ENCODE measurements at regions not wholly inside any gene's neighbourhood (a gene's known extent, or its start where the extent isn't known, plus 50 kb on each side); places are given as distances from the start of the nearest gene placed in this dataset.

DNA sequence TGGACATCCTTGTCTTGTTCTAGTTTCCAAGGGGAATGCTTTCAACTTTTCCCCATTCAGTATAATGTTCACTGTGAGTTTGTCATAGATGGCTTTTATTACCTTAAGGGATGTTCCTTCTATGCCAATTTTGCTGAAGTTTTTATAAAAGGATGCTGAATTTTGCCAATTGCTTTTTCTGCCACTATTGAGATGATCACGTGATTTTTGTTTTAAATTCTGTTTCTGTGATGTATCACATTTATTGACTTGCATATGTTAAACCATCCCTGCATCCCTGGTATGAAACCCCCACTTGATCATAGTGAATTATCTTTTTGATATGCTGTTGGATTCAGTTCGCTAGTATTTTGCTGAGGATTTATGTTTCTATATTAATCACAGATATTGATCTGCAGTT is 130.6 kb upstream of the TAB2 start (continued):
- TF ChIP-seq, protein P1, sequence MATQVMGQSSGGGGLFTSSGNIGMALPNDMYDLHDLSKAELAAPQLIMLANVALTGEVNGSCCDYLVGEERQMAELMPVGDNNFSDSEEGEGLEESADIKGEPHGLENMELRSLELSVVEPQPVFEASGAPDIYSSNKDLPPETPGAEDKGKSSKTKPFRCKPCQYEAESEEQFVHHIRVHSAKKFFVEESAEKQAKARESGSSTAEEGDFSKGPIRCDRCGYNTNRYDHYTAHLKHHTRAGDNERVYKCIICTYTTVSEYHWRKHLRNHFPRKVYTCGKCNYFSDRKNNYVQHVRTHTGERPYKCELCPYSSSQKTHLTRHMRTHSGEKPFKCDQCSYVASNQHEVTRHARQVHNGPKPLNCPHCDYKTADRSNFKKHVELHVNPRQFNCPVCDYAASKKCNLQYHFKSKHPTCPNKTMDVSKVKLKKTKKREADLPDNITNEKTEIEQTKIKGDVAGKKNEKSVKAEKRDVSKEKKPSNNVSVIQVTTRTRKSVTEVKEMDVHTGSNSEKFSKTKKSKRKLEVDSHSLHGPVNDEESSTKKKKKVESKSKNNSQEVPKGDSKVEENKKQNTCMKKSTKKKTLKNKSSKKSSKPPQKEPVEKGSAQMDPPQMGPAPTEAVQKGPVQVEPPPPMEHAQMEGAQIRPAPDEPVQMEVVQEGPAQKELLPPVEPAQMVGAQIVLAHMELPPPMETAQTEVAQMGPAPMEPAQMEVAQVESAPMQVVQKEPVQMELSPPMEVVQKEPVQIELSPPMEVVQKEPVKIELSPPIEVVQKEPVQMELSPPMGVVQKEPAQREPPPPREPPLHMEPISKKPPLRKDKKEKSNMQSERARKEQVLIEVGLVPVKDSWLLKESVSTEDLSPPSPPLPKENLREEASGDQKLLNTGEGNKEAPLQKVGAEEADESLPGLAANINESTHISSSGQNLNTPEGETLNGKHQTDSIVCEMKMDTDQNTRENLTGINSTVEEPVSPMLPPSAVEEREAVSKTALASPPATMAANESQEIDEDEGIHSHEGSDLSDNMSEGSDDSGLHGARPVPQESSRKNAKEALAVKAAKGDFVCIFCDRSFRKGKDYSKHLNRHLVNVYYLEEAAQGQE (IDR thresholded peaks at IDR 0.05; ENCODE audit: unreplicated experiment), result no peak
- no peak for TF ChIP-seq ZNF331 (CRISPR knock-in tag; IDR thresholded peaks at IDR 0.05; ENCODE audit: low read depth)
- no peak for TF ChIP-seq CREB1 (CRISPR knock-in tag; IDR thresholded peaks at IDR 0.05; ENCODE audit: low read depth)
- no peak for TF ChIP-seq NANOG (IDR thresholded peaks at IDR 0.05; ENCODE audit: borderline replicate concordance)
- no peak for TF ChIP-seq JUNB (IDR thresholded peaks at IDR 0.05; ENCODE audit: unreplicated experiment)
- TF ChIP-seq STAT1 (IDR thresholded peaks at IDR 0.05; ENCODE audit: unreplicated experiment), result no peak
- TF ChIP-seq, protein P2, sequence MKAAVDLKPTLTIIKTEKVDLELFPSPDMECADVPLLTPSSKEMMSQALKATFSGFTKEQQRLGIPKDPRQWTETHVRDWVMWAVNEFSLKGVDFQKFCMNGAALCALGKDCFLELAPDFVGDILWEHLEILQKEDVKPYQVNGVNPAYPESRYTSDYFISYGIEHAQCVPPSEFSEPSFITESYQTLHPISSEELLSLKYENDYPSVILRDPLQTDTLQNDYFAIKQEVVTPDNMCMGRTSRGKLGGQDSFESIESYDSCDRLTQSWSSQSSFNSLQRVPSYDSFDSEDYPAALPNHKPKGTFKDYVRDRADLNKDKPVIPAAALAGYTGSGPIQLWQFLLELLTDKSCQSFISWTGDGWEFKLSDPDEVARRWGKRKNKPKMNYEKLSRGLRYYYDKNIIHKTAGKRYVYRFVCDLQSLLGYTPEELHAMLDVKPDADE (IDR thresholded peaks at IDR 0.05), result no peak

DNA sequence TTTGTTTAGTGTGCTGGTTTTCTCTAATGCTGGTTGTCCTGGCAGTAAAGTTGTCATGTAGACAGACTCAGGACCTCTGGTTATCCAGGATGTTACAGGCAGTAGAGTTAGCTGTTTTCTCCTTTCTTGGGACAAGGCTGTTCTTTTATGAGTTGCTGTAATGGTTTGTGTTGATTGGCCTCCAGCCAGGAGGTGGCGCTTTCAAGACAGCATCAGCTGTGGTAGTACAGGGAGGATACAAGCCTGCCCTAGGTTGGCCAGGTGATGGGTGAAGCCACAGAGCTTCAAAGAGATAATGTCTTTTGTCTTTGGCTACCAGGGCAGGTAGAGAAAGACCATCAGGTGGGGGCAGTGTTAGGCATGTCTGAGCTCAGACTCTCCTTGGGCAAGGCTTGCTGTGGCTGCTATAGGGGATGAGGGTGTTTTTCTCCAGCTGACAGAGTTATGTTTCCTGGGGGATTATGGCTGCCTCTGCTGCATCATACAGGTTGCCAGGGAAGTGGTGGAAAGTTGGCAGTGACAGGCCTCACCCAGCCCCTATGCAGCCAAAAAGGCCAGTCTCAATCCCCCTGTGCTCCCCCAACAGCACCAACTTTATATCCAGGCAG is 127.2 kb upstream of the TAB2 start:
- Histone ChIP-seq H3K9me2 (ENCODE audit: insufficient read depth) (no peaks in the 10 kb centered on the region), H4K20me1 (replicated peaks; ENCODE audit: insufficient read depth) (no peaks in the 10 kb centered on the region), H3K27me3 (ENCODE audit: insufficient read depth) (no peaks in the 10 kb centered on the region), H3K36me3 (ENCODE audit: insufficient read depth) (no peaks in the 10 kb centered on the region), H3K4me2 (no peak overlapping the region), H3K4me3 (no peak overlapping the region), H3K4me1 (ENCODE audit: insufficient read depth) (no peaks in the 10 kb centered on the region; the same call in 1 of the 2 replicates), H3F3A (replicated peaks; ENCODE audit: low read depth) (no peaks in the 10 kb centered on the region), H3K27ac (ENCODE audit: low read depth) (no peak overlapping the region), H2AFZ (no peak overlapping the region), H3K79me2 (replicated peaks; ENCODE audit: insufficient read depth) (no peaks in the 10 kb centered on the region)
- DNase-seq (ENCODE audit: low spot score), result peak; percentile 85
- Mint-ChIP-seq H3K9me3 (peaks cover 3% of the 10 kb centered on the region; the same call in 2 of the 3 replicates), H3K27me3 (ENCODE audit: insufficient read depth, low read depth, poor library complexity) (no peaks in the 10 kb centered on the region), H3K4me3 (no peak overlapping the region), H3K4me1 (peaks cover 8% of the 10 kb centered on the region; the same call in 2 of the 3 replicates), H3K36me3 (ENCODE audit: low read depth) (0 out of 3 replicates have a peak, but pooled peaks cover 3% of the 10 kb centered on the region), H3K27ac (no peak overlapping the region; the same call in 1 of the 2 replicates)
- ATAC-seq, result peak; percentile 99
- TF ChIP-seq, protein P3, sequence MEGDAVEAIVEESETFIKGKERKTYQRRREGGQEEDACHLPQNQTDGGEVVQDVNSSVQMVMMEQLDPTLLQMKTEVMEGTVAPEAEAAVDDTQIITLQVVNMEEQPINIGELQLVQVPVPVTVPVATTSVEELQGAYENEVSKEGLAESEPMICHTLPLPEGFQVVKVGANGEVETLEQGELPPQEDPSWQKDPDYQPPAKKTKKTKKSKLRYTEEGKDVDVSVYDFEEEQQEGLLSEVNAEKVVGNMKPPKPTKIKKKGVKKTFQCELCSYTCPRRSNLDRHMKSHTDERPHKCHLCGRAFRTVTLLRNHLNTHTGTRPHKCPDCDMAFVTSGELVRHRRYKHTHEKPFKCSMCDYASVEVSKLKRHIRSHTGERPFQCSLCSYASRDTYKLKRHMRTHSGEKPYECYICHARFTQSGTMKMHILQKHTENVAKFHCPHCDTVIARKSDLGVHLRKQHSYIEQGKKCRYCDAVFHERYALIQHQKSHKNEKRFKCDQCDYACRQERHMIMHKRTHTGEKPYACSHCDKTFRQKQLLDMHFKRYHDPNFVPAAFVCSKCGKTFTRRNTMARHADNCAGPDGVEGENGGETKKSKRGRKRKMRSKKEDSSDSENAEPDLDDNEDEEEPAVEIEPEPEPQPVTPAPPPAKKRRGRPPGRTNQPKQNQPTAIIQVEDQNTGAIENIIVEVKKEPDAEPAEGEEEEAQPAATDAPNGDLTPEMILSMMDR (conservative IDR thresholded peaks at IDR 0.05; ENCODE audit: low read depth in 2 of 2), result peak; percentile 77 to 86
- TF ChIP-seq, protein P2 (IDR thresholded peaks at IDR 0.05), result no peak
- TF ChIP-seq CREB1 (CRISPR knock-in tag; IDR thresholded peaks at IDR 0.05; ENCODE audit: low read depth), result peak; percentile 53
- TF ChIP-seq, protein P4, sequence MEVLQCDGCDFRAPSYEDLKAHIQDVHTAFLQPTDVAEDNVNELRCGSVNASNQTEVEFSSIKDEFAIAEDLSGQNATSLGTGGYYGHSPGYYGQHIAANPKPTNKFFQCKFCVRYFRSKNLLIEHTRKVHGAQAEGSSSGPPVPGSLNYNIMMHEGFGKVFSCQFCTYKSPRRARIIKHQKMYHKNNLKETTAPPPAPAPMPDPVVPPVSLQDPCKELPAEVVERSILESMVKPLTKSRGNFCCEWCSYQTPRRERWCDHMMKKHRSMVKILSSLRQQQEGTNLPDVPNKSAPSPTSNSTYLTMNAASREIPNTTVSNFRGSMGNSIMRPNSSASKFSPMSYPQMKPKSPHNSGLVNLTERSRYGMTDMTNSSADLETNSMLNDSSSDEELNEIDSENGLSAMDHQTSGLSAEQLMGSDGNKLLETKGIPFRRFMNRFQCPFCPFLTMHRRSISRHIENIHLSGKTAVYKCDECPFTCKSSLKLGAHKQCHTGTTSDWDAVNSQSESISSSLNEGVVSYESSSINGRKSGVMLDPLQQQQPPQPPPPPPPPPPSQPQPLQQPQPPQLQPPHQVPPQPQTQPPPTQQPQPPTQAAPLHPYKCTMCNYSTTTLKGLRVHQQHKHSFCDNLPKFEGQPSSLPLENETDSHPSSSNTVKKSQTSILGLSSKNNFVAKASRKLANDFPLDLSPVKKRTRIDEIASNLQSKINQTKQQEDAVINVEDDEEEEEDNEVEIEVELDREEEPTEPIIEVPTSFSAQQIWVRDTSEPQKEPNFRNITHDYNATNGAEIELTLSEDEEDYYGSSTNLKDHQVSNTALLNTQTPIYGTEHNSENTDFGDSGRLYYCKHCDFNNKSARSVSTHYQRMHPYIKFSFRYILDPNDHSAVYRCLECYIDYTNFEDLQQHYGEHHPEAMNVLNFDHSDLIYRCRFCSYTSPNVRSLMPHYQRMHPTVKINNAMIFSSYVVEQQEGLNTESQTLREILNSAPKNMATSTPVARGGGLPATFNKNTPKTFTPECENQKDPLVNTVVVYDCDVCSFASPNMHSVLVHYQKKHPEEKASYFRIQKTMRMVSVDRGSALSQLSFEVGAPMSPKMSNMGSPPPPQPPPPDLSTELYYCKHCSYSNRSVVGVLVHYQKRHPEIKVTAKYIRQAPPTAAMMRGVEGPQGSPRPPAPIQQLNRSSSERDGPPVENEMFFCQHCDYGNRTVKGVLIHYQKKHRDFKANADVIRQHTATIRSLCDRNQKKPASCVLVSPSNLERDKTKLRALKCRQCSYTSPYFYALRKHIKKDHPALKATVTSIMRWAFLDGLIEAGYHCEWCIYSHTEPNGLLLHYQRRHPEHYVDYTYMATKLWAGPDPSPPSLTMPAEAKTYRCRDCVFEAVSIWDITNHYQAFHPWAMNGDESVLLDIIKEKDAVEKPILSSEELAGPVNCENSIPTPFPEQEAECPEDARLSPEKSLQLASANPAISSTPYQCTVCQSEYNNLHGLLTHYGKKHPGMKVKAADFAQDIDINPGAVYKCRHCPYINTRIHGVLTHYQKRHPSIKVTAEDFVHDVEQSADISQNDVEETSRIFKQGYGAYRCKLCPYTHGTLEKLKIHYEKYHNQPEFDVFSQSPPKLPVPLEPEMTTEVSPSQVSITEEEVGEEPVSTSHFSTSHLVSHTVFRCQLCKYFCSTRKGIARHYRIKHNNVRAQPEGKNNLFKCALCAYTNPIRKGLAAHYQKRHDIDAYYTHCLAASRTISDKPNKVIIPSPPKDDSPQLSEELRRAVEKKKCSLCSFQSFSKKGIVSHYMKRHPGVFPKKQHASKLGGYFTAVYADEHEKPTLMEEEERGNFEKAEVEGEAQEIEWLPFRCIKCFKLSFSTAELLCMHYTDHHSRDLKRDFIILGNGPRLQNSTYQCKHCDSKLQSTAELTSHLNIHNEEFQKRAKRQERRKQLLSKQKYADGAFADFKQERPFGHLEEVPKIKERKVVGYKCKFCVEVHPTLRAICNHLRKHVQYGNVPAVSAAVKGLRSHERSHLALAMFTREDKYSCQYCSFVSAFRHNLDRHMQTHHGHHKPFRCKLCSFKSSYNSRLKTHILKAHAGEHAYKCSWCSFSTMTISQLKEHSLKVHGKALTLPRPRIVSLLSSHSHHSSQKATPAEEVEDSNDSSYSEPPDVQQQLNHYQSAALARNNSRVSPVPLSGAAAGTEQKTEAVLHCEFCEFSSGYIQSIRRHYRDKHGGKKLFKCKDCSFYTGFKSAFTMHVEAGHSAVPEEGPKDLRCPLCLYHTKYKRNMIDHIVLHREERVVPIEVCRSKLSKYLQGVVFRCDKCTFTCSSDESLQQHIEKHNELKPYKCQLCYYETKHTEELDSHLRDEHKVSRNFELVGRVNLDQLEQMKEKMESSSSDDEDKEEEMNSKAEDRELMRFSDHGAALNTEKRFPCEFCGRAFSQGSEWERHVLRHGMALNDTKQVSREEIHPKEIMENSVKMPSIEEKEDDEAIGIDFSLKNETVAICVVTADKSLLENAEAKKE (CRISPR knock-in tag; IDR thresholded peaks at IDR 0.05), result peak; percentile 84
